ENCODE measurements at regions not wholly inside any gene's neighbourhood (a gene's known extent, or its start where the extent isn't known, plus 50 kb on each side); places are given as distances from the start of the nearest gene placed in this dataset.

DNA sequence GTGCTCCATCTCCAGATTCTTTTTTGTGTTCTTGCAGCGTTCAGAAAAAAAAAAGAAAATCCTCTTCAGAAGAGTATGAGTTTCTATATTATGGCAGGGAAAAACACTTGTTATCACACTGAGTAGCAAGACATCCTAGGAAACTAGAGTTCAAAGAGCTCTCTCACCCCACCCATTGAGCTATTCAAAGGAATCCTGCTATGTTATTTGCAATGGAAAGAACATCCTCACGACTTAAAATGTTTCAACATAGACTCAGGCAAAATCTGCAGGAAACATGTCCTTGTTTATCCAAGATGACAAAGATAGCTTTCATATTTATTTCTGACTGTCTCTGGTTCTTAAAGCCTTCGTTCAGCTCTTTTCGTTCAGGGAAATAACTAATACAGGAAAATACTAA is 331.6 kb upstream of the ANO5 start:
- Histone ChIP-seq H3K36me3 (ENCODE audit: insufficient read depth, low read length) (no peaks in the 10 kb centered on the region), H3K9me2 (replicated peaks; ENCODE audit: insufficient read depth, low read length) (no peaks in the 10 kb centered on the region), H3K9me3 (ENCODE audit: low read length) (no peaks in the 10 kb centered on the region), H3K27ac (ENCODE audit: low read length) (no peak overlapping the region), H2AFZ (ENCODE audit: low read length) (no peak overlapping the region), H3K4me1 (ENCODE audit: low read length) (no peaks in the 10 kb centered on the region), H3K27me3 (ENCODE audit: low read length) (no peaks in the 10 kb centered on the region; the same call in 1 of the 2 replicates), H4K20me1 (ENCODE audit: insufficient read depth, low read depth, low read length) (no peaks in the 10 kb centered on the region), H3K4me2 (ENCODE audit: low read depth, low read length, poor library complexity, severe bottlenecking) (no peak overlapping the region), H3K9ac (ENCODE audit: low read length) (no peak overlapping the region), H3K4me3 (ENCODE audit: low read length) (no peak overlapping the region), H3K79me2 (ENCODE audit: low read length) (no peaks in the 10 kb centered on the region)
- DNase-seq = no peak

DNA sequence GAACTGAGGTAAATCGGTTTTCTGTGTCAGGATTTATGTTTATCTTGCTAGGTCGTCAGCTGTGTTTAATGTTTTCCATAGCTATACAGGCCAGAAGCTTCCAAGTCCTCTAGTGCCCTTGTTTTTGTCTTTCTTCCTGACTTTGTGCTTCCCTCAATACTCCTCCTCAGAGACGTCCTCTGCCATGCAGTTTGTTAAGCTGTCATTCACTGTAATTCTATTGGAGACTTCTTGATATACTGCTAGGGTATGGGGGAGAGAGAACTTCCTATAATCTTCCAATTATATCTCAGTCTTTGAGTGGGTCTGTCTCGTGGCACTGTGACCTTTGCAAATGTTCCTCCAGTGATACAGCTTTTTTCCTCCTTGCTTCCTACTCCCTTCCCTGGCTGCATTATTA is 327.3 kb upstream of the ANO5 start:
- H3K9ac ChIP-seq (ENCODE audit: low read length) = no peak overlapping the region
- H3K4me2 ChIP-seq (ENCODE audit: low read depth, low read length, poor library complexity, severe bottlenecking) = no peak overlapping the region
- no peaks in the 10 kb centered on the region for H3K9me3 ChIP-seq (ENCODE audit: low read length)
- no peaks in the 10 kb centered on the region for H3K9me2 ChIP-seq (replicated peaks; ENCODE audit: insufficient read depth, low read length)
- H4K20me1 ChIP-seq (ENCODE audit: insufficient read depth, low read depth, low read length) = no peaks in the 10 kb centered on the region
- no peak overlapping the region for H3K27ac ChIP-seq (ENCODE audit: low read length)
- no peaks in the 10 kb centered on the region for H3K36me3 ChIP-seq (ENCODE audit: insufficient read depth, low read length)
- H3K4me3 ChIP-seq (ENCODE audit: low read length) = no peak overlapping the region
- DNase-seq = no peak
- H3K79me2 ChIP-seq (ENCODE audit: low read length) = no peaks in the 10 kb centered on the region
- H3K4me1 ChIP-seq (ENCODE audit: low read length) = no peaks in the 10 kb centered on the region
- no peaks in the 10 kb centered on the region for H3K27me3 ChIP-seq (ENCODE audit: low read length)
- no peak overlapping the region for H2AFZ ChIP-seq (ENCODE audit: low read length)

GRCh38 chr11:21866781-21867180 is 326.1 kb upstream of the ANO5 start:
- Histone ChIP-seq H3K9me2 (replicated peaks; ENCODE audit: insufficient read depth, low read length) (no peaks in the 10 kb centered on the region), H3K9ac (ENCODE audit: low read length) (no peak overlapping the region), H3K79me2 (ENCODE audit: low read length) (no peaks in the 10 kb centered on the region), H3K27me3 (ENCODE audit: low read length) (no peaks in the 10 kb centered on the region), H3K27ac (ENCODE audit: low read length) (no peak overlapping the region), H3K4me2 (ENCODE audit: low read depth, low read length, poor library complexity, severe bottlenecking) (no peak overlapping the region), H4K20me1 (ENCODE audit: insufficient read depth, low read depth, low read length) (no peaks in the 10 kb centered on the region), H2AFZ (ENCODE audit: low read length) (no peak overlapping the region), H3K9me3 (ENCODE audit: low read length) (no peaks in the 10 kb centered on the region), H3K4me1 (ENCODE audit: low read length) (no peaks in the 10 kb centered on the region), H3K4me3 (ENCODE audit: low read length) (no peak overlapping the region), H3K36me3 (ENCODE audit: insufficient read depth, low read length) (no peaks in the 10 kb centered on the region)
- no peak for DNase-seq

- Histone ChIP-seq H2AFZ (ENCODE audit: low read length) (no peak overlapping the region), H3K27me3 (ENCODE audit: low read length) (no peaks in the 10 kb centered on the region), H3K4me3 (ENCODE audit: low read length) (no peak overlapping the region), H3K9me2 (replicated peaks; ENCODE audit: insufficient read depth, low read length) (no peaks in the 10 kb centered on the region), H3K36me3 (ENCODE audit: insufficient read depth, low read length) (no peaks in the 10 kb centered on the region), H3K79me2 (ENCODE audit: low read length) (no peaks in the 10 kb centered on the region), H4K20me1 (ENCODE audit: insufficient read depth, low read depth, low read length) (no peaks in the 10 kb centered on the region), H3K9ac (ENCODE audit: low read length) (no peak overlapping the region), H3K4me2 (ENCODE audit: low read depth, low read length, poor library complexity, severe bottlenecking) (no peak overlapping the region), H3K4me1 (ENCODE audit: low read length) (no peaks in the 10 kb centered on the region), H3K27ac (ENCODE audit: low read length) (no peak overlapping the region), H3K9me3 (ENCODE audit: low read length) (no peaks in the 10 kb centered on the region)
- DNase-seq = no peak
Measured at GRCh38 chr11:21877151-21877550, 315.7 kb upstream of the ANO5 start.

- Histone ChIP-seq H3K27ac (ENCODE audit: low read length) (no peak overlapping the region), H3K4me3 (ENCODE audit: low read length) (no peak overlapping the region), H2AFZ (ENCODE audit: low read length) (no peak overlapping the region), H3K4me2 (ENCODE audit: low read depth, low read length, poor library complexity, severe bottlenecking) (no peak overlapping the region), H3K27me3 (ENCODE audit: low read length) (no peaks in the 10 kb centered on the region), H3K4me1 (ENCODE audit: low read length) (no peaks in the 10 kb centered on the region), H3K79me2 (ENCODE audit: low read length) (no peaks in the 10 kb centered on the region), H3K9ac (ENCODE audit: low read length) (no peak overlapping the region), H3K36me3 (ENCODE audit: insufficient read depth, low read length) (no peaks in the 10 kb centered on the region), H3K9me3 (ENCODE audit: low read length) (no peaks in the 10 kb centered on the region), H3K9me2 (replicated peaks; ENCODE audit: insufficient read depth, low read length) (no peaks in the 10 kb centered on the region; the same call in 1 of the 2 replicates), H4K20me1 (ENCODE audit: insufficient read depth, low read depth, low read length) (no peaks in the 10 kb centered on the region)
- DNase-seq = no peak
Measured at GRCh38 chr11:21883354-21883753, 309.5 kb upstream of the ANO5 start.

- no peaks in the 10 kb centered on the region for H3K36me3 ChIP-seq (ENCODE audit: insufficient read depth, low read length)
- no peak for DNase-seq
- no peaks in the 10 kb centered on the region for H3K79me2 ChIP-seq (ENCODE audit: low read length)
- no peaks in the 10 kb centered on the region for H3K27me3 ChIP-seq (ENCODE audit: low read length)
- H3K27ac ChIP-seq (ENCODE audit: low read length) = no peak overlapping the region
- no peak overlapping the region for H3K4me2 ChIP-seq (ENCODE audit: low read depth, low read length, poor library complexity, severe bottlenecking)
- H3K9ac ChIP-seq (ENCODE audit: low read length) = no peak overlapping the region
- no peaks in the 10 kb centered on the region for H4K20me1 ChIP-seq (ENCODE audit: insufficient read depth, low read depth, low read length)
- no peak overlapping the region for H3K4me3 ChIP-seq (ENCODE audit: low read length)
- H2AFZ ChIP-seq (ENCODE audit: low read length) = no peak overlapping the region
- no peaks in the 10 kb centered on the region for H3K9me3 ChIP-seq (ENCODE audit: low read length)
- H3K4me1 ChIP-seq (ENCODE audit: low read length) = no peaks in the 10 kb centered on the region
- no peaks in the 10 kb centered on the region for H3K9me2 ChIP-seq (replicated peaks; ENCODE audit: insufficient read depth, low read length)
Measured at GRCh38 chr11:21888814-21889213, 304.1 kb upstream of the ANO5 start.

DNA sequence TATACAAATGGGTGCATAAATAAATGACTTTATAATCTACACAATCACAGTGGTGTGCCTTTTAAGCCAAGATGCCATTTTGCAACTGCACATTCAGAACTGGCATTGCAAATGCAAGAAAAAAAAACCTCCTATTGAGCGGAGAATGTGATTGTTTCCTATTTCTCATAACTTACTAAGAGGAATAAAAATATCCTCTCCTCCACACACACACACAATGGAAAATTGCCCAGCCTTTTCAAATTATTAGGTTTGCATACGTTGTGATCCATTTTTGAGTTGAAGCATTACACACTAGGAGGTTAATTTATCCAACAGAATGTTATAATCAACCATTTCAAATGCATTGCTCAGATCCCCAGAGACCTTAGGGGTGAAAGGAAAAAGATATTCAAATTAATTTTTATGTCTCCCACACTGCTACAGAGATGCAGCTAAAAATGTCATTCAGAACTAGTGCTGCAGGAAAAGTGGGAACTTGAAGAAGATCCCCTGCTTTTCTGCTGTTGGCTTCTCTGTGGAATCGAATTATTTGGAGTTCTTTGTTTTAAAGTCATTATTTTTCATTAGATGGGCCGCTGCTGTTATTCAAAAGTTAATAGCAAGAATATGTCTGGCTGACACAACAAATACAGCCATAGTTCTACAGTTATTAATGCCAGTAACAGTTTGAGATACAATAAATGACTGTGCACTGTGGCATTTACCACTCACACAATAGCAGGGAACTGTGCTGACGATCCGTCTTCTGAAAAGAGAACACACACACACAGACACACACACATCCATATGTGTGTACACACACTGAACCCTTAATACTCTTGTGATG is 299.9 kb upstream of the ANO5 start:
- Histone ChIP-seq H3K27me3 (ENCODE audit: low read length) (no peaks in the 10 kb centered on the region), H3K27ac (ENCODE audit: low read length) (no peak overlapping the region), H4K20me1 (ENCODE audit: insufficient read depth, low read depth, low read length) (no peaks in the 10 kb centered on the region), H3K4me2 (ENCODE audit: low read depth, low read length, poor library complexity, severe bottlenecking) (no peak overlapping the region), H3K9me3 (ENCODE audit: low read length) (no peaks in the 10 kb centered on the region), H3K36me3 (ENCODE audit: insufficient read depth, low read length) (no peaks in the 10 kb centered on the region), H2AFZ (ENCODE audit: low read length) (no peak overlapping the region), H3K9me2 (replicated peaks; ENCODE audit: insufficient read depth, low read length) (no peaks in the 10 kb centered on the region), H3K4me3 (ENCODE audit: low read length) (no peak overlapping the region), H3K4me1 (ENCODE audit: low read length) (no peaks in the 10 kb centered on the region), H3K9ac (ENCODE audit: low read length) (no peak overlapping the region), H3K79me2 (ENCODE audit: low read length) (no peaks in the 10 kb centered on the region)
- no peak for DNase-seq

DNA sequence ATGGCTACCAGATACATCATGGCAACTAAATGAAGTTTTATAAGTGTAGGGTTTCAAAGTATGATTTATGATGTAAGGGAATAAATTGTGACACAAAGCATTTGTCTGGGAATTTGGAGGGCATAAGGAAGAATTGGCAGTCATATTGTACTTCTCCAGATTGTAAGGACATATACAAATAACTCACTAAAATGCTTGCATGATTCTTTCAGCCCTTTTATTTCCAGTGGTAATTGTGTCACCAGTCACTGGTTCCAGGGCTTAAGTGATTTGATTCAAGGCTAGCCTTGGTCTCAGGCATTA is 299.4 kb upstream of the ANO5 start:
- Histone ChIP-seq H3K27ac (ENCODE audit: low read length) (no peak overlapping the region), H3K27me3 (ENCODE audit: low read length) (no peaks in the 10 kb centered on the region), H4K20me1 (ENCODE audit: insufficient read depth, low read depth, low read length) (no peaks in the 10 kb centered on the region), H3K4me2 (ENCODE audit: low read depth, low read length, poor library complexity, severe bottlenecking) (no peak overlapping the region), H3K9me3 (ENCODE audit: low read length) (no peaks in the 10 kb centered on the region), H3K9ac (ENCODE audit: low read length) (no peak overlapping the region), H3K4me3 (ENCODE audit: low read length) (no peak overlapping the region), H2AFZ (ENCODE audit: low read length) (no peak overlapping the region), H3K9me2 (replicated peaks; ENCODE audit: insufficient read depth, low read length) (no peaks in the 10 kb centered on the region), H3K36me3 (ENCODE audit: insufficient read depth, low read length) (no peaks in the 10 kb centered on the region), H3K4me1 (ENCODE audit: low read length) (no peaks in the 10 kb centered on the region), H3K79me2 (ENCODE audit: low read length) (no peaks in the 10 kb centered on the region)
- DNase-seq = no peak

All from Karpas-422 (cell line).